ENCODE measurements at regions not wholly inside any gene's neighbourhood (a gene's known extent, or its start where the extent isn't known, plus 50 kb on each side); places are given as distances from the start of the nearest gene placed in this dataset.

DNA sequence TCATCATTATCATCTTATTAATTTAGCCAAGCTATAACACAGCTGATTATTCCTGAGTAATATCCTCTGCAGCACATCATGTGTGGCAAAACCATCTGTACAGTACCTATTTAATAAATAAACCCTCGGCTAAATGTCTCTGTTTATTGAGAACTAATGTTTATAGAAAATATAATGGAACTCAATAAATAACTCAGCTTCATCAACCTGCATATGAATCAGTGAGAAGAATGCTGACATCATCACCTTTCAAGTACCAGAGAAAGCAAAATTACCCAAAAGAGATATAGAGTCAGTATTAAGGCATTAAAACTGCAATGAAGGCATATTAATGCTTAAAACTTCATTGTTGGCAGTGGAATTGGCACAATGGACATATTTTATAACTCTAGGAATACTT, 558.3 kb downstream of the PLCL1 start:
- ChIA-PET POLR2A (no interaction called here), CTCF (no interaction called here)
- Histone ChIP-seq H3K36me3 (ENCODE audit: control insufficient read depth in 2 of 2, insufficient read depth in 1 of 2, low read length in 2 of 2) (no peaks in the 10 kb centered on the region), H3K4me3 (ENCODE audit: low read depth, low read length) (no peak overlapping the region), H3K9me3 (ENCODE audit: control insufficient read depth, insufficient read depth, low read depth, low read length) (no peaks in the 10 kb centered on the region), H3K4me1 (ENCODE audit: control insufficient read depth, insufficient read depth, low read length) (no peaks in the 10 kb centered on the region), H3K27ac (ENCODE audit: extremely low read depth, low read depth, low read length) (no peak overlapping the region)
- no peak for TF ChIP-seq ZNF24 (tag by site-specific recombination; IDR thresholded peaks at IDR 0.05)
- TF ChIP-seq ZNF121 (tag by site-specific recombination; IDR thresholded peaks at IDR 0.05): no peak
- no peak for TF ChIP-seq ZNF138 (tag by site-specific recombination; IDR thresholded peaks at IDR 0.05; ENCODE audit: borderline replicate concordance)
- TF ChIP-seq ZNF830 (tag by site-specific recombination; IDR thresholded peaks at IDR 0.05; ENCODE audit: low read depth): no peak
- TF ChIP-seq ZNF311 (tag by site-specific recombination; IDR thresholded peaks at IDR 0.05; ENCODE audit: borderline replicate concordance): no peak

- POLR2A ChIA-PET: no interaction called here
- H3K4me3 ChIP-seq (ENCODE audit: low read depth, low read length): no peak overlapping the region
- no peaks in the 10 kb centered on the region for H3K36me3 ChIP-seq (ENCODE audit: control insufficient read depth in 2 of 2, insufficient read depth in 1 of 2, low read length in 2 of 2)
- CTCF ChIA-PET: interaction anchor here (0.7 kb wide), 1 partner anchor 12 kb away, joined by 3 read pairs; no protein-coding TSS in a partner anchor
- H3K27ac ChIP-seq (ENCODE audit: extremely low read depth, low read depth, low read length): no peak overlapping the region
- TF ChIP-seq ZBTB20 (tag by site-specific recombination; IDR thresholded peaks at IDR 0.05): no peak
- TF ChIP-seq ZNF621 (tag by site-specific recombination; IDR thresholded peaks at IDR 0.05): no peak
- TF ChIP-seq ZNF114 (tag by site-specific recombination; IDR thresholded peaks at IDR 0.05): no peak
- TF ChIP-seq ZNF26 (tag by site-specific recombination; IDR thresholded peaks at IDR 0.05): no peak
- no peak for TF ChIP-seq ZNF175 (tag by site-specific recombination; IDR thresholded peaks at IDR 0.05)
- TF ChIP-seq ZFP41 (tag by site-specific recombination; IDR thresholded peaks at IDR 0.05; ENCODE audit: borderline replicate concordance): no peak
- TF ChIP-seq ZNF670 (tag by site-specific recombination; IDR thresholded peaks at IDR 0.05; ENCODE audit: low read depth): no peak
- no peak for TF ChIP-seq ZNF146 (tag by site-specific recombination; IDR thresholded peaks at IDR 0.05)
- TF ChIP-seq ZNF785 (tag by site-specific recombination; IDR thresholded peaks at IDR 0.05): no peak
- no peak for TF ChIP-seq ZNF830 (tag by site-specific recombination; IDR thresholded peaks at IDR 0.05; ENCODE audit: low read depth)
- no peak for TF ChIP-seq ZNF24 (tag by site-specific recombination; IDR thresholded peaks at IDR 0.05)
- no peaks in the 10 kb centered on the region for H3K9me3 ChIP-seq (ENCODE audit: control insufficient read depth, insufficient read depth, low read depth, low read length)
- H3K4me1 ChIP-seq (ENCODE audit: control insufficient read depth, insufficient read depth, low read length): no peaks in the 10 kb centered on the region
Observed at GRCh38 chr2:198359308-198359707, 554.9 kb downstream of the PLCL1 start.

DNA sequence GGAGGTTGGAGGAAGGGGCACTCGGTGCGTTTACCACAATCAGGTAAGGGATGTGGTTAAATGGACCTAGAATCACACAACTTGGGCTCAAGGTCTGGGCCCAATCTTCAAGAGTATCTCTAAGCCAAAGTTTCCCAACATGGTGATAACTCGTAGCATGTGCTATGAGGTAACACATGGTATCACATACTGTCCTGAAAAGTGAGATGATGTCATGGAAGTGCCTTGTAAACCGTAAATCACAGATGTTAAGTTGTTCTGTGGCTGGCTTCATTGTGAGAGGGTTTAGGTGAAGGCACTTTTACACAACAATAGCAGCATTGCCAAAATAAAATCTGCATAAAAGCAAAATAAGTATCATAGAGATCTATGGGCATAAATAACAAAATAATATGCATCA, 551.8 kb downstream of the PLCL1 start:
- Histone ChIP-seq H3K27ac (ENCODE audit: extremely low read depth, low read depth, low read length) (no peak overlapping the region), H3K36me3 (ENCODE audit: control insufficient read depth in 2 of 2, insufficient read depth in 1 of 2, low read length in 2 of 2) (no peaks in the 10 kb centered on the region), H3K9me3 (ENCODE audit: control insufficient read depth, insufficient read depth, low read depth, low read length) (no peaks in the 10 kb centered on the region), H3K4me3 (ENCODE audit: low read depth, low read length) (no peak overlapping the region), H3K4me1 (ENCODE audit: control insufficient read depth, insufficient read depth, low read length) (no peaks in the 10 kb centered on the region)
- POLR2A ChIA-PET: no interaction called here
- TF ChIP-seq ZNF707 (tag by site-specific recombination; IDR thresholded peaks at IDR 0.05) (no peak), ZNF677 (tag by site-specific recombination; IDR thresholded peaks at IDR 0.05) (no peak), ZFP41 (tag by site-specific recombination; IDR thresholded peaks at IDR 0.05; ENCODE audit: borderline replicate concordance) (no peak), ZNF747 (tag by site-specific recombination; IDR thresholded peaks at IDR 0.05) (no peak), ZFP3 (tag by site-specific recombination; IDR thresholded peaks at IDR 0.05; ENCODE audit: low read depth) (no peak), ZBTB21 (tag by site-specific recombination; IDR thresholded peaks at IDR 0.05) (0 out of 2 replicates have a peak, but pooled peaks have one; percentile 26), ZNF114 (tag by site-specific recombination; IDR thresholded peaks at IDR 0.05) (no peak), SP7 (tag by site-specific recombination; IDR thresholded peaks at IDR 0.05) (no peak), ZNF548 (tag by site-specific recombination; IDR thresholded peaks at IDR 0.05) (no peak), ZNF473 (tag by site-specific recombination; IDR thresholded peaks at IDR 0.05) (no peak), RBAK (tag by site-specific recombination; IDR thresholded peaks at IDR 0.05) (no peak), ZNF140 (tag by site-specific recombination; IDR thresholded peaks at IDR 0.05) (no peak), ZNF274 (IDR thresholded peaks at IDR 0.05; ENCODE audit: low read length) (no peak), ZNF274 (tag by site-specific recombination; IDR thresholded peaks at IDR 0.05; ENCODE audit: borderline replicate concordance) (no peak), ZNF837 (tag by site-specific recombination; IDR thresholded peaks at IDR 0.05) (no peak), BCL11A (tag by site-specific recombination; IDR thresholded peaks at IDR 0.05; ENCODE audit: low read depth) (no peak), ZNF629 (tag by site-specific recombination; IDR thresholded peaks at IDR 0.05) (no peak; the same call in 1 of the 2 replicates), GLI4 (tag by site-specific recombination; IDR thresholded peaks at IDR 0.05) (no peak)
- TF ChIP-seq, protein P1, sequence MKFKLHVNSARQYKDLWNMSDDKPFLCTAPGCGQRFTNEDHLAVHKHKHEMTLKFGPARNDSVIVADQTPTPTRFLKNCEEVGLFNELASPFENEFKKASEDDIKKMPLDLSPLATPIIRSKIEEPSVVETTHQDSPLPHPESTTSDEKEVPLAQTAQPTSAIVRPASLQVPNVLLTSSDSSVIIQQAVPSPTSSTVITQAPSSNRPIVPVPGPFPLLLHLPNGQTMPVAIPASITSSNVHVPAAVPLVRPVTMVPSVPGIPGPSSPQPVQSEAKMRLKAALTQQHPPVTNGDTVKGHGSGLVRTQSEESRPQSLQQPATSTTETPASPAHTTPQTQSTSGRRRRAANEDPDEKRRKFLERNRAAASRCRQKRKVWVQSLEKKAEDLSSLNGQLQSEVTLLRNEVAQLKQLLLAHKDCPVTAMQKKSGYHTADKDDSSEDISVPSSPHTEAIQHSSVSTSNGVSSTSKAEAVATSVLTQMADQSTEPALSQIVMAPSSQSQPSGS (tag by site-specific recombination; IDR thresholded peaks at IDR 0.05; ENCODE audit: low read depth): peak; percentile 57
- CTCF ChIA-PET: no interaction called here
